Peyer's patch (tissue), 4 donors: ENCODE measurements at regions not wholly inside any gene's neighbourhood (a gene's known extent, or its start where the extent isn't known, plus 50 kb on each side); places are given as distances from the start of the nearest gene placed in this dataset.

Experiments used
- CTCF ChIP-seq, 6 experiments: fragments of 450-650 bp in 4 of 6; fragments of 200-600 bp in 2 of 6; sonication (generic) in 1 of 6; IDR thresholded peaks; one replicate each; pipeline ENCODE4 v1.5.1; 2017 to 2019; ENCODE audit warnings: antibody characterized with exemption in 6 of 6, mild to moderate bottlenecking in 3 of 6, moderate library complexity in 1 of 6
- POLR2A ChIP-seq, 2 donors: fragments of 450-650 bp; IDR thresholded peaks; one replicate each; pipeline ENCODE4 v1.5.1; 2017; ENCODE audit warnings: antibody characterized with exemption in 2 of 2, mild to moderate bottlenecking in 2 of 2, moderate library complexity in 2 of 2

GRCh38 chr17:77827039-77827438 is 131.5 kb upstream of the TNRC6C start:
- TF ChIP-seq CTCF (IDR thresholded peaks at IDR 0.05) (no peak), POLR2A (IDR thresholded peaks at IDR 0.05) (no peak)
